PFSK-1 (cell line): ENCODE measurements at regions not wholly inside any gene's neighbourhood (a gene's known extent, or its start where the extent isn't known, plus 50 kb on each side); places are given as distances from the start of the nearest gene placed in this dataset.

ENCODE experiments used
- FOXP2 ChIP-seq: optimal IDR thresholded peaks from 2 replicates; pipeline ENCODE3; 2011; ENCODE audit warnings: borderline replicate concordance, control low read depth, inconsistent platforms; ENCODE audit not compliant: insufficient read depth; ENCODE audit errors: extremely low read length, extremely low read depth
- POLR2AphosphoS5 ChIP-seq: IDR thresholded peaks from 2 replicates; pipeline ENCODE4 v1.6.1; 2012; ENCODE audit warnings: low read depth, mild to moderate bottlenecking, control low read depth, low read length, moderate library complexity
- SIN3A ChIP-seq: IDR thresholded peaks from 2 replicates; pipeline ENCODE4 v1.6.1; 2012; ENCODE audit warnings: mild to moderate bottlenecking, low read length, moderate library complexity, borderline replicate concordance; ENCODE audit not compliant: insufficient read depth
- TAF1 ChIP-seq: IDR thresholded peaks from 2 replicates; pipeline ENCODE4 v1.6.1; 2012; ENCODE audit warnings: low read length, control low read depth, borderline replicate concordance; ENCODE audit not compliant: insufficient read depth
- TF ChIP-seq, protein P1 (sequence below), 2 experiments: IDR thresholded peaks; 2 replicates each; pipeline versions ENCODE4 v1.6.1 to v1.8.0; 2011 to 2012; ENCODE audit warnings: low read depth in 2 of 2, low read length in 2 of 2, control low read depth in 1 of 2, inconsistent platforms in 1 of 2, mild to moderate bottlenecking in 1 of 2, moderate library complexity in 1 of 2; ENCODE audit not compliant: insufficient read depth in 1 of 2

DNA sequence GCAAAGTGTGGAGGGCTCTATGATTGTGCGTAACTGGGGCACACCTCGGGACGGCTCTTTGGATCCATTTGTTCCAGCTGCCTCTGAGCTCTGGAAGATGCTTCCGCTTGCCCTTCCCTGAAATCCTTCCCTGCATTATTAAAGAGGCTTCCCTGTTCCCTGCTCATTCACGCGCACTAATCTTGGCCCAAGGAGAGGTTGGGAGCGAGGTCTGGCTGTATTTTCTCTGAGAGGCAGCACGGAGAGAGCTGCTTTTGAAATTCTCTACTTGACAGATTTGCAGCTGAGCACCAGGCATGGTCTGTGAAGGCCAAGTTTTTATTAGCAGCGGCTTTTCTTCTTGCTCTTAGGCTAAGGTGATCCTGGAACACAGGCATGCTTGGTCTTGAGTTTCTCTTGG lies 94.8 kb upstream of the NTM start:
- TF ChIP-seq, protein P1, sequence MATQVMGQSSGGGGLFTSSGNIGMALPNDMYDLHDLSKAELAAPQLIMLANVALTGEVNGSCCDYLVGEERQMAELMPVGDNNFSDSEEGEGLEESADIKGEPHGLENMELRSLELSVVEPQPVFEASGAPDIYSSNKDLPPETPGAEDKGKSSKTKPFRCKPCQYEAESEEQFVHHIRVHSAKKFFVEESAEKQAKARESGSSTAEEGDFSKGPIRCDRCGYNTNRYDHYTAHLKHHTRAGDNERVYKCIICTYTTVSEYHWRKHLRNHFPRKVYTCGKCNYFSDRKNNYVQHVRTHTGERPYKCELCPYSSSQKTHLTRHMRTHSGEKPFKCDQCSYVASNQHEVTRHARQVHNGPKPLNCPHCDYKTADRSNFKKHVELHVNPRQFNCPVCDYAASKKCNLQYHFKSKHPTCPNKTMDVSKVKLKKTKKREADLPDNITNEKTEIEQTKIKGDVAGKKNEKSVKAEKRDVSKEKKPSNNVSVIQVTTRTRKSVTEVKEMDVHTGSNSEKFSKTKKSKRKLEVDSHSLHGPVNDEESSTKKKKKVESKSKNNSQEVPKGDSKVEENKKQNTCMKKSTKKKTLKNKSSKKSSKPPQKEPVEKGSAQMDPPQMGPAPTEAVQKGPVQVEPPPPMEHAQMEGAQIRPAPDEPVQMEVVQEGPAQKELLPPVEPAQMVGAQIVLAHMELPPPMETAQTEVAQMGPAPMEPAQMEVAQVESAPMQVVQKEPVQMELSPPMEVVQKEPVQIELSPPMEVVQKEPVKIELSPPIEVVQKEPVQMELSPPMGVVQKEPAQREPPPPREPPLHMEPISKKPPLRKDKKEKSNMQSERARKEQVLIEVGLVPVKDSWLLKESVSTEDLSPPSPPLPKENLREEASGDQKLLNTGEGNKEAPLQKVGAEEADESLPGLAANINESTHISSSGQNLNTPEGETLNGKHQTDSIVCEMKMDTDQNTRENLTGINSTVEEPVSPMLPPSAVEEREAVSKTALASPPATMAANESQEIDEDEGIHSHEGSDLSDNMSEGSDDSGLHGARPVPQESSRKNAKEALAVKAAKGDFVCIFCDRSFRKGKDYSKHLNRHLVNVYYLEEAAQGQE (IDR thresholded peaks at IDR 0.05; ENCODE audit: insufficient read depth in 1 of 2, low read depth in 2 of 2, low read length in 2 of 2): no peak
- no peak for TF ChIP-seq FOXP2
- TF ChIP-seq POLR2AphosphoS5: no peak
- TF ChIP-seq SIN3A: no peak
- TF ChIP-seq TAF1: no peak

DNA sequence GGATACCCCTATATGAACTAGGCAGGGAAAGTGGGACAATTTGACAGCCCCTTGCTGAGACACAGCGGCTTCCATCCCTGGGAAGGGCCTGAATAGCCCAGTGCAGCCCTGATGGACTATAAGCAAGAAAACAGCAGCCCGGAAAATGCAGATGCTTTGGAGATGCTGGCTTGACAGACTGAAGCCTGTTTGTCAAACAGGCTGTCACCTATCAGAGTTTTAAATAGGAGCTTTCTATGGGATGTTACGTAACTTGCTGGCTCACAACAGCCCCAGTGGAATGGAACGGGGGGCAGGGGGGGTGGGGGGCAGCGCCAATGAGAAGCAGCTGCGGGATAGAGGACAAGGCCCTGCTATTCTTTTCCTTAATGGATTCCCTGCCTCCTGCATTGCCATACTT lies 91.9 kb upstream of the NTM start:
- TF ChIP-seq, protein P1 (IDR thresholded peaks at IDR 0.05; ENCODE audit: insufficient read depth in 1 of 2, low read depth in 2 of 2, low read length in 2 of 2): no peak
- no peak for TF ChIP-seq POLR2AphosphoS5
- no peak for TF ChIP-seq SIN3A
- no peak for TF ChIP-seq TAF1
- no peak for TF ChIP-seq FOXP2

DNA sequence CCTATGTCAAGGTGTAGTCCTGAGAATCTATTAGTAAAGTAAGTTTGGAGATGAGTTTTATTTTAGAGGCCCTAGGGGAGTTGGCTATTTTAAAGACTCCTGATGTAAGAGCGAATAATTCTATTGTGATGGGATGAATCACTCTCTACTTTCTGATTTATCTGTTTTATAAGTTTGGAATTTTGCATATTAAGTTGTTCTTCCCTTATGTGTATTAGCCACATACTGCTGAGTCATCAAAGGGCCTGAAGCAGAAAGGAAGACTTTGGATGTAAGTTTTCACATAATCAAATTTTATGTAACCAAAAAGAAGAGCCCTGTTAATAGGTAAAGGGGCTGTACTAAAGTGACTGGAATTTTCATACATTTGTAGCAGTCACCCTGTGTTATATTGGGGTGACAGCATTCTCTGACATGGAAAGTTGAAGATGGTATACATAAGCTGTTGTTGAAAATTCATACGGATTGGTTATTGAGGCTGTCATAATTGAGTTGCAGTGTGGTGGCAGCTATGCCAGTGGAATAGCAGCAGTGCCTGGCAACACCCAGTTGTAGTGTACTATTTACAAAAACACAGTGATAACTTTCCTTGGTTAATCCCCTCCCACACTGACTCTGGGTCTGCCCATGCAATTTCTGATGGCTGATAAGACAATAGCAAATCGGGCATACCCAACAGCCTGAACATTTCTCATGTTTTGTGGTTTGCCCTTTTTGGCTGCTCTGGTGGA lies 90.6 kb upstream of the NTM start:
- TF ChIP-seq FOXP2 (no peak), TAF1 (no peak), SIN3A (no peak), POLR2AphosphoS5 (no peak)
- TF ChIP-seq, protein P1 (IDR thresholded peaks at IDR 0.05; ENCODE audit: insufficient read depth in 1 of 2, low read depth in 2 of 2, low read length in 2 of 2): no peak

DNA sequence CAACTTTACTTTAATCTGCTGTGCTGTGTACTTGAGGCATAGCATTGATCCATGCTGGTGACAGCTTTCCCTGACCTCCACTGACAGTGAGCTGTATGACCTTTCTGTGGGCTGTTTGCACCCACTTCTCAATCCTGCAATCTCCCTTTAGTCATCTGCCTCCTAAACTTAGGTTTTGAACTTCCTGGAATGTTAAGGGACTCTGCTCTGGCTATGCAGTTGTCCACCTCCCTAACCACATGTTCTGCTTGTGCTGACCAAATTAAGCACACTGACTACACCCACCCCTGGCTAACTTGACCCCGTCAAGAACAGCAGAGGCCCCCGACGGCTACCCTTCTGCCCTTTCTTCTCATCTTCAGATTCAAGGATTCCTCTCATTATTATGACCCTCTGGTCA lies 89.1 kb upstream of the NTM start:
- TF ChIP-seq FOXP2 (no peak), POLR2AphosphoS5 (no peak), TAF1 (no peak), SIN3A (no peak)
- TF ChIP-seq, protein P1 (IDR thresholded peaks at IDR 0.05; ENCODE audit: insufficient read depth in 1 of 2, low read depth in 2 of 2, low read length in 2 of 2): no peak

DNA sequence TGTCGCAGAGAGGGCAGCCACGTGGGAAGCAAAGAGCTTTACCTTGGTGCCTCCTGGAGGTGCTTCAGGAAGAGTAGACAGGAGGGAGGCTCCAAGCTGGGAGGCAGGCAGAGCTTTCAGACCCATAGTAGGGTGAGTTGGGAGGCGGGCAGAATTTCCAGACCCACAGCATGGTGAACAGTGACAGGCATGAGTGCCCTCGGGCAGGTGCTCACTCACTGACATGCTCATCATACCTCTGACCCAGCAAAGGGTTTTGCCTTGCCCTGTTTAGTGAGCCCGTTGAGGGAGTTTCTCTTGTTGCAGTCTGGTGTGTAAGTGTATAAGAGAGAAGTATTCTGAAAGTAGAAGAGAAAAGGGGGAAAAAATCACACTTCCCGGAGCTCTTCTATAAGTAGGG lies 86.4 kb upstream of the NTM start:
- TF ChIP-seq FOXP2 (no peak), TAF1 (no peak)
